PC-9 (cell line): ENCODE measurements at regions not wholly inside any gene's neighbourhood (a gene's known extent, or its start where the extent isn't known, plus 50 kb on each side); places are given as distances from the start of the nearest gene placed in this dataset.

ENCODE experiments used
- BruUV-seq: library from RNA; stranded (reverse); fragments of 400-500 nt; replicated peaks from 2 replicates; lab custom pipeline; 2021; lab: Mats Ljungman, UMichigan
- CTCF ChIA-PET: fragments of 300-600 bp; sonication (Branson Sonifier 250); formaldehyde crosslinking; loops from one replicate; lab custom pipeline; 2022; ENCODE audit warnings: antibody characterized with exemption; lab: Charles Lee
- POLR2A ChIA-PET: fragments of 300-600 bp; sonication (Branson Sonifier 250); formaldehyde crosslinking; loops from one replicate; lab custom pipeline; 2022; ENCODE audit warnings: antibody characterized with exemption; ENCODE audit not compliant: unreplicated experiment; lab: Charles Lee
- DNase-seq, 2 experiments: peaks; one replicate each; pipeline versions ENCODE4 v3.0.0 to v3.0.0-alpha.2; 2015 to 2022; ENCODE audit warnings: mixed read lengths in 1 of 2
- H2AFZ ChIP-seq: fragments of 200-600 bp; sonication (generic); 2 replicates; pipeline ENCODE4 v1.8.1; 2017; ENCODE audit warnings: antibody characterized with exemption
- H3F3A ChIP-seq: fragments of 200-600 bp; sonication (generic); 2 replicates; pipeline ENCODE4 v1.8.1; 2017; ENCODE audit warnings: antibody characterized with exemption, mild to moderate bottlenecking, low read depth; ENCODE audit not compliant: insufficient read depth
- H3K27ac ChIP-seq: fragments of 200-600 bp; sonication (generic); 2 replicates; pipeline ENCODE4 v1.6.1; 2016; ENCODE audit warnings: mixed run types
- H3K27me3 ChIP-seq: fragments of 200-600 bp; sonication (generic); 2 replicates; pipeline ENCODE4 v1.6.1; 2016; ENCODE audit warnings: low read depth, mixed run types; ENCODE audit not compliant: insufficient read depth
- H3K36me3 ChIP-seq: fragments of 200-600 bp; sonication (generic); 2 replicates; pipeline ENCODE4 v1.6.1; 2016; ENCODE audit warnings: low read depth, mixed run types
- H3K4me1 ChIP-seq: fragments of 200-600 bp; sonication (generic); replicated peaks from 2 replicates; pipeline ENCODE4 v1.6.1; 2016; ENCODE audit warnings: mixed run types; ENCODE audit not compliant: insufficient read depth
- H3K4me2 ChIP-seq: fragments of 200-600 bp; sonication (generic); 2 replicates; pipeline ENCODE4 v1.6.1; 2017; ENCODE audit warnings: mixed run types
- H3K4me3 ChIP-seq: fragments of 200-600 bp; sonication (generic); 2 replicates; pipeline ENCODE4 v1.6.1; 2016; ENCODE audit warnings: mixed run types
- H3K79me2 ChIP-seq: fragments of 200-600 bp; sonication (generic); 2 replicates; pipeline ENCODE4 v1.6.1; 2017; ENCODE audit warnings: low read depth, mixed run types
- H3K9me2 ChIP-seq: fragments of 200-600 bp; sonication (generic); 2 replicates; pipeline ENCODE4 v1.8.1; 2017; ENCODE audit warnings: mild to moderate bottlenecking; ENCODE audit not compliant: insufficient read depth
- H3K9me3 ChIP-seq: fragments of 200-600 bp; sonication (generic); 2 replicates; pipeline ENCODE4 v1.8.1; 2016; ENCODE audit warnings: low read depth; ENCODE audit not compliant: insufficient read depth
- H4K20me1 ChIP-seq: fragments of 200-600 bp; sonication (generic); 2 replicates; pipeline ENCODE4 v1.8.1; 2017; ENCODE audit not compliant: insufficient read depth
- CTCF ChIP-seq: fragments of 200-600 bp; sonication (generic); conservative IDR thresholded peaks from 2 replicates; pipeline ENCODE4 v1.6.1; 2017; ENCODE audit warnings: mixed run types, antibody characterized with exemption, mild to moderate bottlenecking, moderate library complexity
- EZH2 ChIP-seq: fragments of 200-600 bp; sonication (generic); IDR thresholded peaks from 2 replicates; pipeline ENCODE4 v1.8.0; 2017; ENCODE audit warnings: antibody characterized with exemption, low read depth
- intact Hi-C: fragments of 100-400 bp; cut with micrococcal nuclease; formaldehyde crosslinking; loops from one replicate; pipeline ENCODE4 v1.10.0; 2022; ENCODE audit not compliant: unreplicated experiment

GRCh38 chr5:124619121-124619520 is 127.3 kb downstream of the ZNF608 start:
- CTCF ChIA-PET: no interaction called here

GRCh38 chr5:124617787-124618186 is 128.7 kb downstream of the ZNF608 start:
- Histone ChIP-seq H3F3A (no peaks in the 10 kb centered on the region), H4K20me1 (no peaks in the 10 kb centered on the region), H3K27me3 (no peaks in the 10 kb centered on the region), H3K9me3 (no peaks in the 10 kb centered on the region), H3K9me2 (no peaks in the 10 kb centered on the region), H3K79me2 (no peaks in the 10 kb centered on the region), H3K4me2 (no peak overlapping the region), H3K27ac (no peak overlapping the region), H3K4me1 (no peaks in the 10 kb centered on the region), H3K4me3 (no peak overlapping the region), H3K36me3 (no peaks in the 10 kb centered on the region), H2AFZ (0 out of 2 replicates have a peak overlapping the region, but pooled peaks have one; percentile 28)
- TF ChIP-seq EZH2 (no peak), CTCF (no peak)
- POLR2A ChIA-PET: no interaction called here
- no peak for DNase-seq
- intact Hi-C loops: no loop called here
- no TSS peak for BruUV-seq
- CTCF ChIA-PET: no interaction called here

More at GRCh38 chr5:124619121-124619520, 127.3 kb downstream of the ZNF608 start:
- no peak for DNase-seq
- Histone ChIP-seq H3K27me3 (no peaks in the 10 kb centered on the region), H3K9me2 (no peaks in the 10 kb centered on the region), H4K20me1 (no peaks in the 10 kb centered on the region), H3K4me1 (no peaks in the 10 kb centered on the region), H3K27ac (no peak overlapping the region), H3K36me3 (no peaks in the 10 kb centered on the region), H3K79me2 (no peaks in the 10 kb centered on the region), H2AFZ (no peak overlapping the region), H3F3A (no peaks in the 10 kb centered on the region), H3K9me3 (no peaks in the 10 kb centered on the region), H3K4me3 (no peak overlapping the region), H3K4me2 (no peak overlapping the region)
- BruUV-seq: no TSS peak
- POLR2A ChIA-PET: no interaction called here
- TF ChIP-seq EZH2 (no peak), CTCF (no peak)
- intact Hi-C loops: no loop called here

- Histone ChIP-seq H3F3A (no peaks in the 10 kb centered on the region), H3K9me3 (no peaks in the 10 kb centered on the region), H3K9me2 (no peaks in the 10 kb centered on the region), H2AFZ (no peak overlapping the region), H3K79me2 (no peaks in the 10 kb centered on the region), H3K36me3 (no peaks in the 10 kb centered on the region), H3K4me3 (no peak overlapping the region), H4K20me1 (no peaks in the 10 kb centered on the region), H3K4me2 (no peak overlapping the region), H3K27ac (no peak overlapping the region), H3K4me1 (no peaks in the 10 kb centered on the region), H3K27me3 (no peaks in the 10 kb centered on the region)
- TF ChIP-seq CTCF: no peak
- no peak for TF ChIP-seq EZH2
- POLR2A ChIA-PET: no interaction called here
- BruUV-seq: no TSS peak
- intact Hi-C loops: no loop called here
- DNase-seq: no peak
- CTCF ChIA-PET: no interaction called here
Observed at GRCh38 chr5:124614836-124615385, 131.5 kb downstream of the ZNF608 start.
